Fibroblast of lung (primary cell): ENCODE measurements at regions not wholly inside any gene's neighbourhood (a gene's known extent, or its start where the extent isn't known, plus 50 kb on each side); places are given as distances from the start of the nearest gene placed in this dataset.

Experiments used
- DNase-seq, 2 donors: peaks; one replicate each; pipeline versions ENCODE4 v3.0.0 to v3.0.0-alpha.2; 2010; ENCODE audit warnings: low read depth in 2 of 2
- H2AFZ ChIP-seq: 2 replicates; pipeline ENCODE4 v1.5.1; 2012; ENCODE audit warnings: low read length, control low read depth, inconsistent platforms
- H3K27ac ChIP-seq: 2 replicates; pipeline ENCODE4 v1.5.1; 2011; ENCODE audit warnings: low read length, control low read depth; ENCODE audit not compliant: insufficient read depth
- H3K27me3 ChIP-seq: 2 replicates; pipeline ENCODE4 v1.5.1; 2011; ENCODE audit warnings: mild to moderate bottlenecking, low read length; ENCODE audit not compliant: control insufficient read depth, insufficient read depth
- H3K36me3 ChIP-seq: 2 replicates; pipeline ENCODE4 v1.5.1; 2011; ENCODE audit warnings: low read length; ENCODE audit not compliant: control insufficient read depth, insufficient read depth
- H3K4me1 ChIP-seq: 2 replicates; pipeline ENCODE4 v1.5.1; 2011; ENCODE audit warnings: low read length; ENCODE audit not compliant: control insufficient read depth, insufficient read depth; ENCODE audit errors: extremely low read depth
- H3K4me2 ChIP-seq: 2 replicates; pipeline ENCODE4 v1.5.1; 2011; ENCODE audit warnings: low read length, control low read depth; ENCODE audit not compliant: insufficient read depth; ENCODE audit errors: extremely low read depth
- H3K4me3 ChIP-seq, 4 experiments: fragments of 200-600 bp in 1 of 4; sonication (generic) in 1 of 4; replicated peaks in 1 of 4; 2 replicates each; pipeline ENCODE4 v1.5.1; 2011 to 2016; ENCODE audit warnings: low read length in 4 of 4, low read depth in 3 of 4, mild to moderate bottlenecking in 3 of 4, control low read depth in 2 of 4, inconsistent platforms in 1 of 4, mixed read lengths in 1 of 4; ENCODE audit not compliant: insufficient read depth in 1 of 4; ENCODE audit errors: control extremely low read depth in 1 of 4
- H3K79me2 ChIP-seq: 2 replicates; pipeline ENCODE4 v1.5.1; 2012; ENCODE audit warnings: mild to moderate bottlenecking, low read length, inconsistent platforms; ENCODE audit not compliant: control insufficient read depth, insufficient read depth
- H3K9ac ChIP-seq: 2 replicates; pipeline ENCODE4 v1.5.1; 2011; ENCODE audit warnings: mild to moderate bottlenecking, low read length, control low read depth; ENCODE audit not compliant: insufficient read depth
- H3K9me3 ChIP-seq: 2 replicates; pipeline ENCODE4 v1.5.1; 2012; ENCODE audit warnings: low read depth, low read length; ENCODE audit not compliant: control insufficient read depth, insufficient read depth
- H4K20me1 ChIP-seq: 2 replicates; pipeline ENCODE4 v1.5.1; 2011; ENCODE audit warnings: low read length; ENCODE audit not compliant: control insufficient read depth, insufficient read depth; ENCODE audit errors: extremely low read depth
- CTCF ChIP-seq, 2 donors: IDR thresholded peaks in 1 of 2; conservative IDR thresholded peaks in 1 of 2; 1 replicate in 1 of 2; 2 replicates in 1 of 2; pipeline ENCODE4 v1.5.1; 2011 to 2012; ENCODE audit warnings: low read length in 2 of 2, control low read depth in 1 of 2, inconsistent platforms in 1 of 2, low read depth in 1 of 2, mild to moderate bottlenecking in 1 of 2
- EZH2 ChIP-seq: IDR thresholded peaks from 2 replicates; pipeline ENCODE4 v1.5.1; 2012; ENCODE audit warnings: low read length, control low read depth, mild to moderate bottlenecking; ENCODE audit errors: missing control alignments

GRCh38 chr5:116773926-116774325 is 199.3 kb upstream of the SEMA6A start:
- H3K4me2 ChIP-seq = no peak overlapping the region
- TF ChIP-seq EZH2 (no peak), CTCF (conservative IDR thresholded peaks at IDR 0.05 in 1 of 2, IDR thresholded peaks at IDR 0.05 in 1 of 2; ENCODE audit: low read depth in 1 of 2, low read length in 2 of 2) (no peak)
- H3K4me1 ChIP-seq = no peaks in the 10 kb centered on the region
- H3K4me3 ChIP-seq = no peak overlapping the region
- H2AFZ ChIP-seq = no peak overlapping the region
- no peaks in the 10 kb centered on the region for H3K27me3 ChIP-seq
- H3K36me3 ChIP-seq = no peaks in the 10 kb centered on the region
- DNase-seq = no peak
- no peak overlapping the region for H3K9ac ChIP-seq
- no peaks in the 10 kb centered on the region for H4K20me1 ChIP-seq
- no peaks in the 10 kb centered on the region for H3K79me2 ChIP-seq
- no peak overlapping the region for H3K27ac ChIP-seq
- H3K9me3 ChIP-seq = no peaks in the 10 kb centered on the region

DNA sequence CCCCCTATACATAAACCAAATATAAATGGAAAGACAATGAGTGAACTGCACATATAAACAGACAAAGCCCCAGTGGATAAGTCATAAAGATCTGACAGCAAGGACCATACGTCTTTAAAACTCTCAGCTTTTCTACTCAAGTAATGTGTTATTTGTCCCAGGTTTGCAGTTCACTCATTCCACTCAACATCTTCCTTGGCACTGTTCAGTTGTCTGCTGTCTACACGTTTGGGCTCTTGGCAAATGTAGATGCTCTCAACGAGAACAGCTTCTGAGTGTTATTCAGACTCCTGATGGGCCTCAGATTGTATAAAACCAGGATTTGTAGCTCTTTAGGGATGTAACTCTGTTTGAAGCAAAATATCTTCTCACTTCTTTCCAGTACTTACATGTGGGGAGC is 198.2 kb upstream of the SEMA6A start:
- Histone ChIP-seq H3K9ac (no peak overlapping the region), H3K4me3 (no peak overlapping the region)
- DNase-seq = no peak

DNA sequence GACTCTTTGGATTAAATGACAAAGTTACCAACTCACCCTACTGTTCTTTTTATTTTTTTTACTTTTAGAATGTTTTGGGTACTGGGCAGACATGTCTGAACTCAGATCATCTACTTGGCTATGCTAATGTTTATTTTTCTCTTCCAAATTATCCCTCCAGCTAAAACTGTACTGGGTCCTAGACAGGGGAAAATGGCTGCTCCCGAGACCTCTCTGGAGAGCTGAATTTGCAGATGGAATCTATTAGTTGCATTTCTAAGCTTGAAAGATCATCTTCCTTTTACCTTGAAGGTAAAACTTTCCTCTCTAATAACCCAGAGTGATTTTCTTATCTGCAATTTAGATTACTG is 197.5 kb upstream of the SEMA6A start:
- H3K27me3 ChIP-seq = no peaks in the 10 kb centered on the region
- H2AFZ ChIP-seq = no peak overlapping the region
- no peaks in the 10 kb centered on the region for H3K36me3 ChIP-seq
- no peaks in the 10 kb centered on the region for H3K79me2 ChIP-seq
- DNase-seq = no peak
- H3K4me3 ChIP-seq = no peak overlapping the region
- TF ChIP-seq EZH2 = no peak
- no peak for TF ChIP-seq CTCF (conservative IDR thresholded peaks at IDR 0.05 in 1 of 2, IDR thresholded peaks at IDR 0.05 in 1 of 2; ENCODE audit: low read depth in 1 of 2, low read length in 2 of 2)
- H3K9me3 ChIP-seq = no peaks in the 10 kb centered on the region
- no peak overlapping the region for H3K9ac ChIP-seq
- no peaks in the 10 kb centered on the region for H3K4me1 ChIP-seq
- H3K27ac ChIP-seq = no peak overlapping the region
- H4K20me1 ChIP-seq = no peaks in the 10 kb centered on the region
- no peak overlapping the region for H3K4me2 ChIP-seq

More for the DNA sequence above, 198.2 kb upstream of the SEMA6A start:
- no peaks in the 10 kb centered on the region for H3K27me3 ChIP-seq
- H4K20me1 ChIP-seq = no peaks in the 10 kb centered on the region
- no peak for TF ChIP-seq EZH2
- no peak for TF ChIP-seq CTCF (conservative IDR thresholded peaks at IDR 0.05 in 1 of 2, IDR thresholded peaks at IDR 0.05 in 1 of 2; ENCODE audit: low read depth in 1 of 2, low read length in 2 of 2)
- H3K36me3 ChIP-seq = no peaks in the 10 kb centered on the region
- H3K4me1 ChIP-seq = no peaks in the 10 kb centered on the region
- no peak overlapping the region for H3K27ac ChIP-seq
- H3K9me3 ChIP-seq = no peaks in the 10 kb centered on the region
- H2AFZ ChIP-seq = no peak overlapping the region
- H3K79me2 ChIP-seq = no peaks in the 10 kb centered on the region
- no peak overlapping the region for H3K4me2 ChIP-seq
